RPMI7951 (cell line): ENCODE measurements at regions not wholly inside any gene's neighbourhood (a gene's known extent, or its start where the extent isn't known, plus 50 kb on each side); places are given as distances from the start of the nearest gene placed in this dataset.

ENCODE experiments used
- DNase-seq: peaks from one replicate; pipeline ENCODE4 v3.0.0-alpha.2; 2012; ENCODE audit warnings: low read depth

GRCh38 chr18:67380867-67381266, 135.7 kb downstream of the DSEL start:
- DNase-seq = no peak

GRCh38 chr18:67379981-67380380, 136.5 kb downstream of the DSEL start:
- no peak for DNase-seq

GRCh38 chr18:67376372-67376771, 140.1 kb downstream of the DSEL start:
- no peak for DNase-seq

GRCh38 chr18:67373636-67374035, 142.9 kb downstream of the DSEL start:
- no peak for DNase-seq

- DNase-seq = no peak
These were observed 149.0 kb downstream of the DSEL start for GRCh38 chr18:67367540-67367939.

GRCh38 chr18:67363694-67364093, 152.8 kb downstream of the DSEL start:
- DNase-seq = no peak

- peak; percentile 22 for DNase-seq
These were observed 153.6 kb downstream of the DSEL start for GRCh38 chr18:67362906-67363305.

GRCh38 chr18:67359873-67360838, 156.4 kb downstream of the DSEL start:
- DNase-seq = peak; percentile 87

GRCh38 chr18:67358947-67359346, 157.6 kb downstream of the DSEL start:
- no peak for DNase-seq

GRCh38 chr18:67354692-67355091, 161.8 kb downstream of the DSEL start:
- DNase-seq = no peak

GRCh38 chr18:67354091-67354490, 162.4 kb downstream of the DSEL start:
- DNase-seq = no peak

- no peak for DNase-seq
These were observed 169.1 kb downstream of the DSEL start for GRCh38 chr18:67347438-67347837.

GRCh38 chr18:67342159-67342558, 174.4 kb downstream of the DSEL start:
- no peak for DNase-seq

GRCh38 chr18:67337696-67338095, 178.8 kb downstream of the DSEL start:
- no peak for DNase-seq

- DNase-seq = no peak
These were observed 184.7 kb downstream of the DSEL start for GRCh38 chr18:67331857-67332256.

- no peak for DNase-seq
These were observed 197.4 kb downstream of the DSEL start for GRCh38 chr18:67319109-67319508.

GRCh38 chr18:67318651-67319050, 197.9 kb downstream of the DSEL start:
- DNase-seq = no peak

GRCh38 chr18:67310826-67311225, 205.7 kb downstream of the DSEL start:
- no peak for DNase-seq

- no peak for DNase-seq
These were observed 207.7 kb downstream of the DSEL start for GRCh38 chr18:67308819-67309218.

GRCh38 chr18:67305466-67305865, 211.1 kb downstream of the DSEL start:
- no peak for DNase-seq

- peak; percentile 31 for DNase-seq
These were observed 214.5 kb downstream of the DSEL start for GRCh38 chr18:67302043-67302442.

GRCh38 chr18:67301592-67301991, 214.9 kb downstream of the DSEL start:
- DNase-seq = no peak

GRCh38 chr18:67300498-67300897, 216.0 kb downstream of the DSEL start:
- no peak for DNase-seq

- DNase-seq = no peak
These were observed 223.7 kb downstream of the DSEL start for GRCh38 chr18:67292814-67293213.
